ENCODE measurements at regions not wholly inside any gene's neighbourhood (a gene's known extent, or its start where the extent isn't known, plus 50 kb on each side); places are given as distances from the start of the nearest gene placed in this dataset.

- DNase-seq (ENCODE audit: low read depth in 2 of 3, low spot score in 1 of 3) = no peak
Measured at GRCh38 chr12:85568395-85569103, 267.7 kb downstream of the RASSF9 start.

GRCh38 chr12:85569261-85569660, 266.9 kb downstream of the RASSF9 start:
- DNase-seq (ENCODE audit: low read depth in 2 of 3, low spot score in 1 of 3) = no peak

- DNase-seq (ENCODE audit: low read depth in 2 of 3, low spot score in 1 of 3) = no peak
Measured at GRCh38 chr12:85572956-85573355, 263.3 kb downstream of the RASSF9 start.

- DNase-seq (ENCODE audit: low read depth in 2 of 3, low spot score in 1 of 3) = no peak
Measured at GRCh38 chr12:85573635-85574214, 262.5 kb downstream of the RASSF9 start.

- DNase-seq (ENCODE audit: low read depth in 2 of 3, low spot score in 1 of 3) = no peak
Measured at GRCh38 chr12:85574291-85574690, 261.9 kb downstream of the RASSF9 start.

- no peak for DNase-seq (ENCODE audit: low read depth in 2 of 3, low spot score in 1 of 3)
Measured at GRCh38 chr12:85575120-85576096, 260.8 kb downstream of the RASSF9 start.

GRCh38 chr12:85580562-85581168, 255.5 kb downstream of the RASSF9 start:
- no peak for DNase-seq (ENCODE audit: low read depth in 2 of 3, low spot score in 1 of 3)

GRCh38 chr12:85587158-85587557, 249.1 kb downstream of the RASSF9 start:
- DNase-seq (ENCODE audit: low read depth in 2 of 3, low spot score in 1 of 3) = no peak

- DNase-seq (ENCODE audit: low read depth in 2 of 3, low spot score in 1 of 3) = no peak
Measured at GRCh38 chr12:85588221-85588620, 248.0 kb downstream of the RASSF9 start.

GRCh38 chr12:85600841-85601240, 235.4 kb downstream of the RASSF9 start:
- no peak for DNase-seq (ENCODE audit: low read depth in 2 of 3, low spot score in 1 of 3)

GRCh38 chr12:85603556-85603955, 232.7 kb downstream of the RASSF9 start:
- DNase-seq (ENCODE audit: low read depth in 2 of 3, low spot score in 1 of 3) = no peak

- no peak for DNase-seq (ENCODE audit: low read depth in 2 of 3, low spot score in 1 of 3)
Measured at GRCh38 chr12:85606455-85606854, 229.8 kb downstream of the RASSF9 start.

- DNase-seq (ENCODE audit: low read depth in 2 of 3, low spot score in 1 of 3) = no peak
Measured at GRCh38 chr12:85609778-85610177, 226.4 kb downstream of the RASSF9 start.

- no peak for DNase-seq (ENCODE audit: low read depth in 2 of 3, low spot score in 1 of 3)
Measured at GRCh38 chr12:85610194-85610593, 226.0 kb downstream of the RASSF9 start.

- no peak for DNase-seq (ENCODE audit: low read depth in 2 of 3, low spot score in 1 of 3)
Measured at GRCh38 chr12:85616201-85616600, 220.0 kb downstream of the RASSF9 start.

GRCh38 chr12:85617307-85618091, 218.7 kb downstream of the RASSF9 start:
- DNase-seq (ENCODE audit: low read depth in 2 of 3, low spot score in 1 of 3) = no peak

GRCh38 chr12:85621041-85621440, 215.2 kb downstream of the RASSF9 start:
- DNase-seq (ENCODE audit: low read depth in 2 of 3, low spot score in 1 of 3) = no peak

GRCh38 chr12:85623763-85624162, 212.4 kb downstream of the RASSF9 start:
- DNase-seq (ENCODE audit: low read depth in 2 of 3, low spot score in 1 of 3) = no peak

GRCh38 chr12:85625467-85625866, 210.7 kb downstream of the RASSF9 start:
- DNase-seq (ENCODE audit: low read depth in 2 of 3, low spot score in 1 of 3) = no peak

GRCh38 chr12:85626001-85626783, 210.0 kb downstream of the RASSF9 start:
- no peak for DNase-seq (ENCODE audit: low read depth in 2 of 3, low spot score in 1 of 3)

Measured in stimulated activated CD4-positive, alpha-beta T cell treated with anti-CD3 and anti-CD28 coated beads, Interleukin-12 subunit alpha, Interleukin-12 subunit beta, amount 100 ng/mL, for 48 hours (primary cell).